Left colon (tissue), 2 donors: ENCODE measurements at regions not wholly inside any gene's neighbourhood (a gene's known extent, or its start where the extent isn't known, plus 50 kb on each side); places are given as distances from the start of the nearest gene placed in this dataset.
"Not testable (repeated sequence)": the region's sequence is repeated elsewhere in the genome, so short reads cannot be mapped to it uniquely, and the experiment has no call there.

Source experiments
- ATAC-seq: fragments of 200-7000 bp; cut with Tn5 transposase; one replicate; pipeline ENCODE4 v1.9.1; 2020; ENCODE audit warnings: mild to moderate bottlenecking, moderate library complexity
- DNase-seq, 2 donors: peaks; one replicate each; pipeline ENCODE4 v3.0.0-alpha.2; 2020
- intact Hi-C, 2 donors: fragments of 100-400 bp; cut with DNase I in 1 of 2; cut with micrococcal nuclease in 1 of 2; formaldehyde crosslinking; loops; one replicate each; pipeline versions ENCODE4 v1.11.2 to v1.14.0; 2022; cut with DNase I, micrococcal nuclease
- donor health status: DM: no; HTN: no; CAD: no.
- donor health status: DM: yes; HTN: yes; CAD: no.

DNA sequence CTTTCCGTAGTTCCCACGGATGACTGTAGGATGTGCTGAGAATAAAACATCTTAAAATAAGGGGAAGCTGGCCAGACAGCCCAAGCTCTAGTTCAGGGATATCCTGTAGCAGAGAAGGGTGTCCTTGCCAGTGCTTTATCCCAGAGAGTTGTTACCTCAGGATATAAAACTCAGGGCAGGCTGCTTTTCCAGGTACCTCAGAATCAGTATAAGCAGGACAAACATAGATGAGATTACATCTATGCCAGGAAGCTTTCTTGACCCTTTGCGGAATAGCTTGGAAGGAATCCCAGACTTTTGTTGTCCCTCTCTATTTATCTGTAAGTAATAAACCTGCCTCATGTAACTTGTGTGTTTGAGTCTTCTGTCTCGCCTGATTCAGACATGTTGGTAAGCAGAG, 565.7 kb downstream of the PRDM9 start:
- DNase-seq (no peak), ATAC-seq (no peak)
- intact Hi-C loops: no loop called here

DNA sequence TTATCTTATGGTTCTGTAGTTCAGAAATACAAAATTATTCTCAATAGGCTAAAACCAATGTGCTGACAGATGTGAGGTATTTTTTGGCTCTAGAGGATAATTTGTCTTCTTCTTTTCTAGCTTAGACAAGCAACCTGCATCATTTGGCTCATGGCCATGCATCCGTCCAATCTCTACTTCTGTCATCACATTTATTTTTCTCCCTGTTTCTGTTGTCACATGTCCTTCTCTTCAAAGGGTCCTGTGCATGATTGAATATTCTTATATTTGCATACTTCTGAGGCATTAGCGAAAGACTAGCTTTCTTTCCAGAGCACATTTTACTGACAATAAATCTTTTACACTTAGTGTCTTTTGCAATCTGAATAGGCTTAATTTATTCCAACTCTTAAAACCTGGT, 564.7 kb downstream of the CDH10 start:
- DNase-seq (no peak), ATAC-seq (no peak)
- intact Hi-C loops: no loop called here

DNA sequence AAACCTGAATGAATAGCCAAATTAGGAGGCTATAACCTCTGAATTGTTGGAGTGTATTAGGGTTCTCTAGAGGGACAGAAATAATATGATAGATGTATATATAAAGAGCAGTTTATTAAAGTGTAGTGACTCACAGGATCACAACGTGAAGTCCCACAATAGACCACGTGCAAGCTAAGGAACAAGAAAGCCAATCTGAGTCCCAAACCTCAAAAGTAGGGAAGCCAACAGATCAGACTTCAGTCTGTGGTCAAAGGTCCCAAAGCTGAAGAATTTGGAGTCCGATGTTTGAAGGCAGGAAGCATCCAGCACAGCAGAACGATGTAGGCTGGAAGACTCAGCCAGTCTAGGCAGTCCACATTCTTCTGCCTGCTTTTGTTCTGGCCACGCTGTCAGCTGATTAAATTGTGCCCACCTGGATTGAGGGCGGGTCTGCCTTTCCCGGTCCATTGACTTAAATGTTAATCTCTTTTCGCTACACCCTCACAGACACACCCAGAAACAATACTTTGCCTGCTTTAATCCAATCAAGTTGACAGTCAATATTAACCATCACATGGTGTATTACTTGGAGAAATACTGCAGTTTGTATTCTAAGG, 550.6 kb downstream of the CDH10 start:
- intact Hi-C loops: no loop called here

DNA sequence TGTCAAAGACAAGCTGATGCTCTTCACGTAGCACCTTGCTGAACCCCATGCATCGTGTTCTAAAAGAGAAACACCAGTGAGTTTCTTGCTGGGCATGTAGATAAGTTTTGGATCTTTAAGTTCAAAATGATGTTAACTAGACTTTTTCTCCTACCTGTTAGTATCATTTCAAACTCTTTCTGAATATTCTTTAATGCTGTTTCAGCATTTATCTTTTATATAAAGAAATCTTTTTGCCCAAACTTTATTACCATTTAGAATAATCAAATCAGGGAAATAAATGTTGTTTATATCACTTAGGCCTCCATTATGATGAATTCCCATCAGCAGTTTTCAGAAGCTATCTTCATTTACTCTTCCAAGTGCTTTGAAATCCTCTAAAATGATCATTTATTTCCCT, 542.8 kb downstream of the CDH10 start:
- intact Hi-C loops: no loop called here
- DNase-seq (no peak), ATAC-seq (no peak)

More for the DNA sequence above, 550.6 kb downstream of the CDH10 start:
- ATAC-seq (no peak), DNase-seq (no peak)

DNA sequence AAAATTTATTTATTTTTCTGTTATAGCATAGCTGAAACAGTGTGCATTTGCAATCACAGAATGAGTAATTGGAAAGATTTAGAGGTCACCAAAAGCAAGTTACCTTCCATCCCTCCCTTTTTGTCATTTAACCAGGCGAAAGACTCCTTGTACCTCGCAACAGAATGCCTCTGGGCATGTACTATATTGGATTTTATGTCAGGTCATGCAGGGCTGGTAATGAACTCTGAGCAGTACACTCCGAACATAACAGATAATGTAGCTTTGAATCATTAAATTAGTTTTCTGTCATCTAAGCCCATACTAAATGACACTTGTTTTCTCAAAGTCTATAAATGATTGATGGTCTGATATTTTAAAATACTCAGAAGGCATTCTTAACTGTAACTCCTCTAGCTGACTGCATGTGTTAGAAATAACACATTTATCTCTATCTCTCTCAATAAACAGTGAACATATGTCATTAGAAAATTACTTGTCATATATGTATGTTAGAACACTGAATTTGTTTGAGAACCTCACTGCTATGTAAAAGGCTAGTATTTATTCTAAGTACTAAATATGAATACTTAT, 541.2 kb downstream of the CDH10 start:
- no peak for DNase-seq
- intact Hi-C loops: no loop called here
- no peak for ATAC-seq

DNA sequence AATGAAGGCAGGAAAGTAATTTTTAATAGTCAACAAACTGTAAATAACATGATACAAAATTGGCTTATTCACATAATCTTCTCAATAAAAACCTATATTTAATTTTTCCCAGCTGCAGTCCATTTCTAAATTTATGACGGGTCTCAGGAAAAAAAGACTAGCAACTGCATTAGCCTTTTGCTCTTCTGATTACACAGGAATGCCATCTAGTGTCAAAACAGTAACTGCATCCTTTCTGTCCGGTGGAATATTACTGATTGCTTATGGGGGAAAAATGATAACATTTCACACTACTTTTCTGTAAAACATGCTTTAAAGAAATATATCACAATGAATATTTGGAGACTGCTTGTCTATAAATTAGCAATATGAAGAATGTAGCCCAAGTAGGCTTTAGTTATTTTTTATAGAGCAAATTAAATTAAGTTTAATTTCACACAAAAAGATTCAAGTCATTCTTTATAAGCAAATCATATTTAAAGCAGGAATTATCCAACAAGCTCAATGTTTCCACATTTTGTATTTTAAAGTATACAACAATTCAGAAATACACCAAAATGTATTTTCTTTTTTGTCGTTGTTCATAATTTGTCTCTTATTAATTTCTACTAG, 534.7 kb downstream of the CDH10 start:
- no peak for ATAC-seq
- no peak for DNase-seq
- intact Hi-C loops: no loop called here

DNA sequence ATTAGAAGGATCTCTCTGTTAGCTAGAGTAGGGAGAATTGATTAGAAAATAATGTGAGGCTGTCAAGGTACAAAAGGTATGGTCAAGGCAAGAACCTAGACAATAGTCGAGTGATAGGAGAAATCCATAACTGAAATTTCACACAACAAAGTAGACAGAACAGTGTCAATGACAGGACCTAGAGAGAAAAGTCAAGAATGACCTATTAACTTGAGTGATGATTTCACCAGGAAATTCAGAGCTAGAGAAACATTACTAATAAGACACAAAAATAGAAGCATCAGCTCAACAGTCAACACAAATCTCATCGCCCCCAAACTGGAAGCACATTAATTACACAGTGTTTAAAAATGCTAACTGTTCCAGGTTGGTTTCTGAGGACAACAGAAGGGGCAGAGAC, 532.4 kb downstream of the CDH10 start:
- ATAC-seq (no peak), DNase-seq (no peak)
- intact Hi-C loops: no loop called here

DNA sequence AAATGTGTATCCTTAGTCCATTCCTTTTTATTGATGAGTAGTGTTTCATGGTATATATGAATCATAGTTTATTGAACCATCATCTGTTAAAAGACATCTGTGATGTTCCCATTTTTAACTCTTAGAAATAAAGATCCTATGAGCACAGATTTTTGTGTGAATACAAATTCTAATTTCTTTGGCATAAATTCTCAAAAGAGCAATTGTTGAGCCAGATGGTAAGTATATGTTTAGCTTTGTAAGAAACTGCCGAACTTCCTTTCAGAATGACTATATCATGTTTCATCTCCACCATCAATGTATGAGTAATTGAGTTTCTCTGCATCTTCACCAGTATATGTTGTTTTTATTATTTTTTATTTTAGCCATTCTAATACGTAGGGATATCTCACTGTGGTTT, 526.4 kb downstream of the CDH10 start:
- intact Hi-C loops: no loop called here
- no peak for DNase-seq
- no peak for ATAC-seq

DNA sequence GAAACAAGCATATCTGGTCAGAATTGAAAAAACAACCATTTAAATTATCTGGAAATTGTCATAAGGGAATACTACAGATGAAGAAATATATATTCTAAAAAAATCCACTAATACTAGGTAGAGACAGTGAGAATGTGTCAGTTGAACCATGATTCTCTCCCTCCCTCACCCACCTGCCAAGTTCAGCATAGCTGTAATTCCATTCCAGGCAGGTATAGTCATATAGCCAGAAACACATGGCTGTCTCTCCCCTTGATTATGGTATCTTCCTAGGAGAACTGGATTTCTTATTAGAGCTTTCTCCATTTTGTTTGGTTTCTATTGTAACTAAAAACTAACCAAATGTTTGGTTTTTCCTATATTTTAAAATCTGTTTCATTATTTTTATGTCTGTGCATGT, 509.2 kb downstream of the CDH10 start:
- intact Hi-C loops: no loop called here
- ATAC-seq: no peak
- no peak for DNase-seq

DNA sequence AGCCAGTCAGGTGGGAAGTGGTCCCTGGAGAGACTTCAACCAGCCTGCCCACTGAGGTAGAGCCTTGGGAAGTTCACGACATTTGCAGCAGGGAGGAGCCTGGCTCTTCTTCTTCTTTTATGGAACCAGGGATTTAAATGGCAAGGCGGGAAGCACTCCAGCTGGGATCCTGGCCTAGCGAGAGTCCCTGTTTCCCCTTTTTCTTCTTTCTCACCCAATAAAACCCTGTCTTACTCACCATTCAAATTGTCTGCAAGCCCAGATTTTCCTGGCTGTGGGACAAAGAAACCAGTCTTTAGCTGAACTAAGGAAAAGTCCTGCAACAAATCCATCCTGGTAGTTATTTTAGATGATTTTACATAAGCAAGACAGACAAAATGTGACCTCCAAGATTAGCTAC, 503.7 kb downstream of the CDH10 start:
- no peak for DNase-seq

DNA sequence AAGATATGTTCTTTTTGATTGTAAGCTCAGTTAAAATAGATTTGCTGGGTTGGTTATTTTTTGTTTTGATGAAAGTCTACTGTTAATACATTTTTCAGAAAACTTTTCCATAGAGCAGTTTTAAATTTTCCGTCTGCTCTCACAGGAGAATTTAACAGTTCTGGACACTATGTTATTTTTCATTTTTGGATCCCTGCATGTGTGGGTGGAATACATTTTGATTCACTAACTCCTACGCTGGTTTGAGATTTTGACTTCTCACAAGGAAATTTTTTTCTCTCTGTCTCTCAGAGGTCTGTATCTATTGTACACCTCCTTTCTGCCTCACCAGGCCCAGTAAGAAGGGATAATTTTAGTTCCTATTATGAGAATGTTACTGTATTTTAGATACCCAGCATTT, 502.4 kb downstream of the CDH10 start:
- no peak for ATAC-seq
- intact Hi-C loops: no loop called here
- no peak for DNase-seq

More for the DNA sequence above, 503.7 kb downstream of the CDH10 start:
- ATAC-seq: no peak
- intact Hi-C loops: no loop called here

DNA sequence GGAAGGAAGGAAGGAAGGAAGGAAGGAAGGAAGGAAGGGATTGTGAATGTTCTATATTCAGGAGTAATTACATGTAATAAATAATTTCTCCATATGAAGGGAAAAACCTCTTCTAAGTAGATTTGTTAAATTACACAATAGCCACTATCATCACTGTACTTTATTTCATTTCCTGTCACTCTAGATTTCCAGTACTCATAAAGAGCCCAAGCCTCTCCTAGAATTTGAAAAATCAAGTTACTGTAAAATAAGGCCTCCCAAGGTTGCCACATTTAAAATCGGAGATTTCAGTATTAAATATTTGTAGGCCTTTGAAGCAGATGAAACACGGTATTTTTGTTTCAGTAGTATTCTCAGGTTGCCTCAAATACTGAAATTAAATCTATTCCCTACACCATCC, 499.0 kb downstream of the CDH10 start:
- intact Hi-C loops: no loop called here
- ATAC-seq (no peak), DNase-seq (no peak)

DNA sequence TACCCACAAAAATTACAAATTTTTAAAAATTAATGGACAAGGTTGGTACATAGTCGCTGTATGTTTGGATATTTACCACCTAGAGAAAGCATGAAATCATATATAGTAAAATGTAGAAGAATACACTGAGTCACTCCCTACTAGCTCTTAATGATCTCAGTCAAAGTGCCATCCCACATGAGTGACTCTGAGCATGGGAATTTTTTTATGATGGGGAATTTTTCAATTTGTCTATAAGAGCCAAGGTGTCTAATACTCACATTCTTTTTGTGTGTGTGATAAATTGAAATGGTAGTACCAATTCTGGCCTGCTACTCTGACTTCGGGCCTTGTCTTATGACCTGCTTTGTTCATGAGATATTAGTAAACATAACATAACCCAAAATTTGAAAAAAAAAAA, 483.2 kb downstream of the CDH10 start:
- DNase-seq (no peak), ATAC-seq (no peak)
- intact Hi-C loops: no loop called here

DNA sequence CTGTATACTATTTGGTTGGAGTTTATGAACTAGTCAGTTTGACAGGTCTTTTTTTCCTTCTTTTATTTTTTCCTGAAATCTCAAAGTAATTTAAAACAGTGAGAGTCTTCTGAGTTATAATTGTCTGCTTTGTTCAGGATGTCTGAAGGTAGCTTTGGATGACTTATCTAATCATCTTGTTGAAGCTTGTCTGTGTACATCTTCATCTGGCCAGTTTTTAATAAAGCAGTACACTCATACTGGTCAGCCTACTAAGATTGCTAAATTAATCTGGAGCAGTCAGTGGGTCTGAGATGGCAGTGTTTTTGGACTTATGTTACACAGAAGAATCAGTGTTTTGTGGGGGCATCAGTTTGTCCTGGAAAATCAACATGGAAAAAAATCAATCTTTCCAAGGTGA, 482.4 kb downstream of the CDH10 start:
- ATAC-seq: no peak
- intact Hi-C loops: no loop called here
- DNase-seq: no peak

DNA sequence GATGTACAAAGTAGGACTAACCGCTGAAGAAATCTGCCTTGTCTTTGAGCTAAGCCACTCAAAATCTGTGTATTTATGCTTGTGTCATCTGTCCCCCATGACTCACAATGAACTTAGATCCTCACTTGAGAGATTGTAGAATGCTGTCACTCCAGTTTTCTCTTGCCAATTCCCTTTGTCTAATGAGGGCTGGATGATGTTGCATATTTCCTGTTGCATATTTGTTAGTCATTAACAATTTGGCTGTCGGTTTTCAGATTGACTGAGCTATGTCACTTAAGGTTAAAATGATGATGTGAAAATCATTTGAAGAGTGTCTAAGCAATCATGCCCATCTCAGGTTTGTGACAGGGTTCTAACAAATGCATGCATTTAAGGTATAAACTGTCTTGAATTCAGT, 481.7 kb downstream of the CDH10 start:
- DNase-seq (no peak), ATAC-seq (no peak)
- intact Hi-C loops: no loop called here

DNA sequence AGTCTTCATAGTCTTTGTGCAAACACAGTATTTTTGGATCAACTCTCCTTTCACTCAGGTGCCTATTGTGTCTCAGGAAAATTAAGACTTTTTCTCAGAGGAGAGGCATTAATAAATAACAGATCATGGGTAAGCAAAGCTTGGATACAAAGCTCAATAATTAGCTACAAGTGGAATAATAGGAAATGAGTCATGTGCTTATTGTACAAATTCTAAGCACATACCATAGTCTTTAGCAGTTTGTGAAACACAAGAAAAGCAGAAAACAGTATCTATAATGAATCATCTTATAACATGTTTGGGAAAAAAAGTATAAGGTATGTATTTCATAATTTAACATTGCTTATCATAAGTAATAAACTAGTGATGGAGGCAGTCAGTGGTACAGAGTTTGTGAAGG, 477.0 kb downstream of the CDH10 start:
- ATAC-seq: no peak
- intact Hi-C loops: no loop called here
- no peak for DNase-seq

DNA sequence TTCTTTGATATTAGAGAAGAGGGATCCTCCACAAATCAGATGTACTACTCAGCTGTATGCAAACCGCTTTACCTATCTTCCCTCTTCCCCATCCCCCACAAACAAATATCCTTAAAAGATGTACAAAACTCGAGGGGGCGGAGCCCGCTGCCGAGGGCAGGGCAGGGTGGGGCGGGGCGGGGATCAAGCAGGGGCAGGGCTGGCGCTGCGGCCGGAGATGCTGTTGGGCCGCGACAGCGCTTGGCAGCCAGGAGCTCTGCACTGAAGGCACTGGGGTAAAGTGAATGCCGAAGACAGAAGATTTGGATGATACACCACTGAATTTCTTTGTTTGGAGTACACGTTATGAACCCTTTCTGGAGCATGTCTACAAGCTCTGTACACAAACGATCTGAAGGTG, 474.8 kb downstream of the CDH10 start:
- intact Hi-C loops: no loop called here
- ATAC-seq: no peak
- DNase-seq: no peak

DNA sequence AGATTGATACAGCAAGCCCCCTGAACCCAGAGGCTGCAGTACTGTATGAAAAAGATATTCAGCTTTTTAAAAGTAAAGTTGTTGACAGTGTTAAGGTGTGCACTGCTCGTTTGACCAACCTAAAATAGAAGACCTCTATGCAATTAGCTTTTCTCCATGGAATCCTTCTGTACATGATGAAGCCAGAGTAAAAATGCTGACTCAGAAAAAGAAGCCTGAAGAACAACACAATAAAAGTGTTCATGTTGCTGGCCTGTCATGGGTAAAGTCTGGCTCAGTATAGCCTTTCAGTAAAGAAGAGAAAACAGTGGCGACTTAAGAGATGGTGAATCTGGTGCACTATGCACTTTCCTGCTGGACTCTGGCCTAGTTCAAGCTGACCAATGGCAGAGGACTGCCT, 473.8 kb downstream of the CDH10 start:
- DNase-seq, ATAC-seq, intact Hi-C loops: not testable (repeated sequence)

DNA sequence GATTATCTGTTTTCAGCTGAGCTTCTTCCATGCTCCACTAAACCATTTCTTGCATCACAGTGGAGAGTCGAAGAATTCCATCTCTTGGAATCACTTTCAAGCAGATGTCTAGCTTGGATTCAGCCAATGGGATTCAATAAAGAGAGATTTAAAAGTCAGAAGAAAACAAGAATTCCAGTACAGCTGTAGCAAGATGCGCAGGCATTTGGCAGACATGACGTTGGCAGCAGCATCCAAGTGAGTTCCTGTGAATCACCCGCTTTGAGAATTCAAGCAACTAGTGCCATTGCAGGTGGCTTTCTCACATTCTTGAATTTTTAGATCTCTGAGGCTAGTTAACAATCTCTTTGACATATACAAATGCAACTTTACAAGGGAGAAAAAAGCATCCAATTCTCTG, 467.0 kb downstream of the CDH10 start:
- no peak for ATAC-seq
- intact Hi-C loops: no loop called here
- no peak for DNase-seq

DNA sequence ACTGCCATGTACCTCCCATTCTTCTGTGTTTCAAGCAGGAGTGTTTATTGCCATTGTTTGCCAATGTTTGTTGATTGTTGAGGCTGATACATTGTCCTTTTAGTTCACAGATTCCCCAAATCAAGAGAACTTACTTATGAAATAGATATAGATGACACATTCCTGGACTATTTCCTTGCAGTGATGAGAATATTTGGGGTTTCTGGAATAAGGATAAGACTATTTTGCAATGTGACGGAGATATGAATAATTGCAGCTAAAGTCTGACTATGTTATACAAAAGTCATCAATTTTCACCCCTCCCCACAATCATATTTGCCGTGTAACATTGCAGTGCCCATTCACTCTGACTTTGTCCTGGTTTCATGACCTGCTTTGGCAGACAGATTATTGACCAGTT, 460.8 kb downstream of the CDH10 start:
- ATAC-seq (no peak), DNase-seq (no peak)
- intact Hi-C loops: no loop called here
